NCI-H345 (cell line): ENCODE measurements at regions not wholly inside any gene's neighbourhood (a gene's known extent, or its start where the extent isn't known, plus 50 kb on each side); places are given as distances from the start of the nearest gene placed in this dataset.

ENCODE experiments used
- DNase-seq: peaks from one replicate; lab custom pipeline; 2025; lab: John Stamatoyannopoulos, UW

DNA sequence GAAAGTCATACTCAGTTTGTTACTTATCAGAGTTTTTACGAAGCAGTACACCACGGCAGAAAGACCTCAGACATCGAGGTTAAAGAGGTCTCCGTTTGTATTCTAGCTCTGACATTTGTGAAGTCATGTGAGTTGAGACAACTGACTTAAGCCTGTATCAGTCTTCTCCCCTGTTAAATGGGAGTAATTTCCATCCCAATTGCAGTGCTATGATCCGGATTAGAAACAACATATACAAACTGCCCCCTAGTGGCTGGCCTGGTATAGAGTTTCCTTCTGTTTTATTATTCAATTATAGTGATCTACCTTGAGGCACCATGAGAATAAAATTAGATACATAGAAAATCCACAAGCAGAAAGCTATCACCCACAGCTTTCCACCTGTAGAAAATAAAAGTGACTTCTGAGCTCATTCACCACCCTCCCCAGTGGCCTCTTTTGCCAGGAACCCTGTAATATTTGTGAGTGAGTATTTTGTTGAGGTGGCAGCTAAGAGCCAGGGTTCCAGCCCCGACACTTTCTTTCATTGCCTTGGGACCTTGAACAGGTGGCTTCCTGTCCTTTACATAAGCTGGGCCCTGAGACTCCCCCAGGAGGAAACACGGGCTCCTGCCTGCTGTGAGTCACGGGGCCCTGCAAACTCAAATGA is 607.2 kb upstream of the MGMT start:
- DNase-seq = peak; percentile 31

DNA sequence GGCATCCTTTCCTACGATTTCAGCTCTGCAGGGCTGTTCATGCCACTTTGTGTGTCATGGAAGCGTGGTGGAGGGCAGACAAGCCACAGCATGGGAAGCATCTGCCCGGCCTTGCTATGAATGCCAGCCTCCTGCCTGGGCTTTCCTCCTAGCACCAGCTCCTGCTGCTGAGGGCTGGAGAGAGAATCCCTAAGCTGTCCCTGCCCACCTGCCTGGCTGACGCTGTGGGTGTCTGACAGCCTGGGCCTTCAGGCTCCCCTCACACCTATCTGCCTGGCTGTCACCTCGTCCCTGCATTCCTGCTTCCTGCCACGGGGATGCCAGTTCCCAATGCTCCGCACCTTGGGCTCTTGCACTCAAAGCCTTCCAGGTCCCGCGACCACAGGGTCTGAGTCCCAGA is 606.5 kb upstream of the MGMT start:
- DNase-seq = no peak

- DNase-seq = no peak
Measured at GRCh38 chr10:128861018-128861901, 605.8 kb upstream of the MGMT start.

DNA sequence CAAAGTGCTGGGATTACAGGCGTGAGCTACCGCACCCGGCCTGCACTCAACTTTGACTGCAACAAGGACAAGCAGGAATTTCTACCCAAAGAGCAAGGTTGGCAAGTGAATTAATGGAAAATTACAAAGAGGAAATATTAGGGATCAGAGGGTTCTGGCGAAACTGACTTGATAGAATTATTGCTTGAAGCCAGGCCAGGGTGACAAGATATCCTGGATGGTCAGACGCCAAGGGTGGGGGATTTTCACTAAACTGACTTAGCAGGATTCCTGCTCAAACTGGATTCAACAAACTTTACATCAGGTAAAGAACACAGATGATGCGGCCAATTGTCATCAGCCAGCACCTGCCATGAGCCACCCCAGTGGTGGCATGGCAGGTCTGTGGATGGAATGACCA is 603.6 kb upstream of the MGMT start:
- no peak for DNase-seq

DNA sequence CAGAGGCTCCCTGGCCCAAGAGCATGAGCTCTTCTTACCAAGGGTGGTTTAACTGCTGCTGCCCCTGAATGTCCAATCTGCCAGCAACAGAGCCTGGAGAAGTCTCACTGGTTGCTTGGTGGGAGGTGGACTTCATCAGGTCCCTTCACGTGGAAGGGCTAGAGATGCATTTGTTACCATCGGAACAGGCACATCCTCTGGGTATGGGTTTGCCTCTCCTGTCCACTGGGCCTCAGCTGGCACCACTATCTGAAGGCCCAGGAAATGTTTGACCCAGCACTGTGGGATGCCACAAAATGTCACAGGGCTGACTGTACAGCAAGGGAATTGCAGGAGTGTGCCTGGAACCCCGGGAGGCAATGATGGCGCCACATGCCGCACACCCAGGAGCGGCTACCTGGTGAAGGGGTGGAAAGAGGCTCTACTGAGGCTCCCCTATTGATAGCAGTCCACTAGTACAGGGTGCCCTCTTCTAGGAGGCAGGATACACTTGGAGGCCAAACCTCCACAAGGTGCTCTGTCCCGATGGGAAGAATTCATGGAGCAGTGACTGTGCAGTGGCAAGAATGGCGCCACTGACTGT is 603.1 kb upstream of the MGMT start:
- no peak for DNase-seq

DNA sequence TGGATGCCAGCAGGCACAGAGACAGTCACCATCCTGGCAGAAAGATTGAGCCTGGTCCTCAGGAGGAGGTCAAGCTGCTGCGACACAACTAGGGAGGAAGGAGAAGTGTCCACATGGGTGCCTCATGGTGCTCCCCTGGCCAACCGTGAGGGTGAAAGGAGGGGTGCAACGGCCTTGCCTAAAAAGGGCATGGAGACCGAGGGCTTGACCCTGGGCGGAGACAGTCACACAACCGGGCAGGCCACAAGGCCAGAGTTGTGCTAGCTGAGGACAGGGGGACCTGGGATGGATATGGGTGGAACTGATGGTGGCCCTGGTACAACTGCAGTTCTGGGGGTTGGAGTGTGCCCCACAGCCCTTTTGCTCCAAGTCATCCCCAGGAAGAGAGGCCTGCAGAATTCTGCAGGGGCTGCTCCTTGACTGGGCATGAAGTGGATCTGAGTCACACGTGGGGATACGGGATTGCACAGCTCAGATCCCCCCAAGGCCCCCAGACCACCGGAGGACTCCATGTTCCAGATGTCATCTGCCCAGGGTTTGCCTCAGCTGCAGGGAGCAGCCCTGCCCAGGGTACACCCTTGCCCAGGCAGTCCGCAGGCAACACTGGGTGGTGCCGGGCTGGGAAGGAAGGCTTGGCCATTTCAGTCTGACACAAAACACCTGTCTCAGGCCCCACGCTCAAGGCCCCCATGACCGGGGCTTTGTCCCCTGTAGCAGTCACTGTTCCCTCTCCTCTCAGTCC is 602.3 kb upstream of the MGMT start:
- DNase-seq = no peak

- DNase-seq = no peak
Measured at GRCh38 chr10:128865436-128866195, 601.4 kb upstream of the MGMT start.

DNA sequence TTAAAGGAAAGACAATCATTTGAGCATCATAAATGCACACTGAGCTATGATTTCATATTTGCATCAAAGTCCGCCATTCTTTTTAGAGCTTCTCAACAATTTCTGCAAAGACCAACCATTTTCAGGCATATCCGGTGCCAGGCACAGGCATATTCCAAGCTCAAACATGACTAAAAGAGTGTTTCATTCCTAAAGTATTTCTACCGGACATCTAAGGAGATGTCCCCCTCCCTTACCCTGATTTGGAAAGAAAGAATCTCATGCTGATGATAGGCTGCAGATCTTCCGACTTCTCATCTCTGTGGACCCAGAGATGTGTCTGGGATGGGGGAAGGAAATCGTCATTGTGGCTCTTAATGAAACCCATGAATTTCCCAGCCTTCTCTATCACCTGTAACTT is 600.5 kb upstream of the MGMT start:
- no peak for DNase-seq

- no peak for DNase-seq
Measured at GRCh38 chr10:128867210-128867609, 599.8 kb upstream of the MGMT start.

GRCh38 chr10:128867819-128868218 is 599.2 kb upstream of the MGMT start:
- DNase-seq = no peak

- no peak for DNase-seq
Measured at GRCh38 chr10:128868481-128868880, 598.6 kb upstream of the MGMT start.

- DNase-seq = no peak
Measured at GRCh38 chr10:128869101-128869749, 597.8 kb upstream of the MGMT start.

GRCh38 chr10:128870830-128871597 is 596.0 kb upstream of the MGMT start:
- no peak for DNase-seq

DNA sequence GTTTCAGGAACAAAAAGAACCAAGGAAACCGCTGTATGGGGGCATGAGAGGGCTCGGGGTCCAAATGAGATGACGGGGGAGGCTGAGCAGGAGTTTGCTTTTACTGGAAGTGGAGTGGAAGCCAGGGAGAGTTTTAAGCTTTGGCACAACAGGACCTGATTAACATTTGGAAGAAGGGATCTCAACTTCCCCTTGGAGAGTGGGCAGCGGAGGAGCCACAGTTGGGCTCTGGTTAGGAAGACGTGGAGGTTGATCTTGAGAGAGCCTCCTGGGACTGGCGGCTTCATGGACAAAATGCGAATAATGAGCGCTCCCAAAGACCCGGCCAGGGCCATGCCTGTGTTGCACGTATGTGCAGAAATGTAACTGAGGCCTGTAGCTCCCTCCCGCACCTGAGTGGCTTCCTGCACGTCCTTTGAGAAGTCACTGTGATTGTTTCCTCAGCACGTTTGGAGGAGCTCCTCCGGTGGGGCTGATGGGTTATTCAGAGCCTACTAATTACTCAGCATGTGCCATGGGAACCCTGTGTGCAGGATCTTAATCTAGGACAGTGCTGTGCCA is 595.3 kb upstream of the MGMT start:
- no peak for DNase-seq

GRCh38 chr10:128873411-128874054 is 593.5 kb upstream of the MGMT start:
- DNase-seq = no peak

DNA sequence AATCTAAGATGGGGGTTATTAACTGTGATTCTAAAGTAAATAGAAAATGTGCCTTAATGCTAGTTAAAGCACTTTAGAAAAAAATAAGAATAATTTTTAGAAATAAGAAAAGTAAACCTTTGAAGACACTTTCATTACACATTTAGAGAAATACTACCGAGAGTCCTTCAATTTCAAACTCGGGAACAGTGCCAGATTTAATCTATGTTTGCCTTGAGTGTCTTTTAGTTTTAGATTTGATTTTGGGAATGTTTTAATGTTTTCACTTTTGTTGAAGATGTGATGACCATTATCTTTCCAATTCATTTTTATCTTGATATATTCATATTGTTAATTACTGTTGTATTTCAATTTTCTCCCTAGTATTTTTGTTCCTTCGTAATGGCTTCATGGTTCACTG is 592.7 kb upstream of the MGMT start:
- no peak for DNase-seq

- no peak for DNase-seq
Measured at GRCh38 chr10:128875030-128875744, 591.9 kb upstream of the MGMT start.

DNA sequence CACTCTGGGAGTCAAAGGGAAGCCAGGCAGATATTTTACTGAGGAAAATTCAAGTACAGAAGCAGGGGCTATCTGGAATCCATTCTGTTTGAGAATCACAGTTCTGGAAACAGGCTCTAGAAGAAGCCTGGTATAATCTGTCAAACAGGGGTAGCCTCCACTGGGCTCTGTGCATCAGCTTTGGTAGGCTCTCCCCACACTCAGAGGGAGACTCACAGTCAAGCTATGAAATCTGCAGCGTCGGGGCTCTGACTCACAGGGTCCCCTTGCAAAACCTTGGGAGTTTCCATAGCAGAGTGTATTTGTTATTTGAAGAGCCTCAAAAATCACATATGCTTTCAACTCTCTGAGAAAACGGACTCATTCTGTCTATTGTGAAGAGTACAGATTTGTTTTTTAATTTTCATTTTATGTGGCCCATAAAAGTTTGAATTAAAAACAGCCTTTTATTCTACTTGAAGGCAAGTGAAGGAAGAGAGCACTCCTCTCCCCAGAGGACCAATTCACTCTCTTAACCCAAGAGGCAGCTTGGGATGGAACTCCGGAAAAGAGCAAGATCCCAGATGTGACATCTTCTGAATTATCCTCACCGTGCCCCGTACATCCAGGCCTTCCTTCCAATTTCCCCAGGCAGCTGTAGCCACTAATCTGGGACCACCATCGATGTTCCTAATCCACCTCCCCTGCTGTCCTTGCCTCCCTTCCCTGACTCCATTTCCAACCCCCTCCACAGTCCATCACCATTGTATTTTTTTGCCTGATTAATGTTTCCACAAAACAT is 590.9 kb upstream of the MGMT start:
- no peak for DNase-seq
